Neural cell (in vitro differentiated cells): ENCODE measurements at regions not wholly inside any gene's neighbourhood (a gene's known extent, or its start where the extent isn't known, plus 50 kb on each side); places are given as distances from the start of the nearest gene placed in this dataset.

Experiments
- H2AFZ ChIP-seq: fragments of 200-600, 300-800 bp; sonication (generic), shearing (Covaris generic); 2 replicates; pipeline ENCODE4 v1.6.0; 2014; ENCODE audit warnings: low read depth, mild to moderate bottlenecking, antibody characterized with exemption, low read length, moderate library complexity
- H3F3A ChIP-seq: fragments of 200-600 bp; shearing (Covaris generic); 2 replicates; pipeline ENCODE4 v1.6.1; 2016; ENCODE audit warnings: mild to moderate bottlenecking, moderate library complexity, mixed read lengths, antibody characterized with exemption, low read length; ENCODE audit not compliant: insufficient read depth, poor library complexity, severe bottlenecking
- H3K27ac ChIP-seq: fragments of 200-600, 300-800 bp; sonication (generic), shearing (Covaris generic); 2 replicates; pipeline ENCODE4 v1.5.1; 2014; ENCODE audit warnings: mild to moderate bottlenecking, low read length, moderate library complexity
- H3K27me3 ChIP-seq: fragments of 300-800, 200-600 bp; sonication (generic), shearing (Covaris generic); 2 replicates; pipeline ENCODE4 v1.6.0; 2014; ENCODE audit warnings: mild to moderate bottlenecking, low read depth, low read length, moderate library complexity; ENCODE audit not compliant: insufficient read depth
- H3K36me3 ChIP-seq: fragments of 300-800, 200-600 bp; sonication (generic), shearing (Covaris generic); 2 replicates; pipeline ENCODE4 v1.5.1; 2014; ENCODE audit warnings: mild to moderate bottlenecking, antibody characterized with exemption, low read length, moderate library complexity; ENCODE audit not compliant: insufficient read depth
- H3K4me2 ChIP-seq: fragments of 300-800, 200-600 bp; sonication (generic), shearing (Covaris generic); 2 replicates; pipeline ENCODE4 v1.6.0; 2014; ENCODE audit warnings: mild to moderate bottlenecking, low read length
- H3K4me3 ChIP-seq: fragments of 300-800, 200-600 bp; sonication (generic), shearing (Covaris generic); 2 replicates; pipeline ENCODE4 v1.5.1; 2014; ENCODE audit warnings: mild to moderate bottlenecking, low read length, moderate library complexity
- H3K79me2 ChIP-seq: fragments of 200-600 bp; shearing (Covaris generic); replicated peaks from 2 replicates; pipeline ENCODE4 v1.6.0; 2014; ENCODE audit warnings: mild to moderate bottlenecking, low read length, moderate library complexity; ENCODE audit not compliant: insufficient read depth
- H3K9ac ChIP-seq: fragments of 300-800, 200-600 bp; sonication (generic), shearing (Covaris generic); 2 replicates; pipeline ENCODE4 v1.6.1; 2016; ENCODE audit warnings: mild to moderate bottlenecking, low read length, mixed read lengths
- H3K9me2 ChIP-seq: fragments of 200-600 bp; shearing (Covaris generic); 2 replicates; pipeline ENCODE4 v1.6.1; 2016; ENCODE audit warnings: mild to moderate bottlenecking, low read length, mixed read lengths; ENCODE audit not compliant: insufficient read depth
- H3K9me3 ChIP-seq: fragments of 200-600, 300-800 bp; sonication (generic), shearing (Covaris generic); 2 replicates; pipeline ENCODE4 v1.6.1; 2016; ENCODE audit warnings: mild to moderate bottlenecking, mixed run types, low read length, moderate library complexity, mixed read lengths
- H4K20me1 ChIP-seq: fragments of 200-600 bp; shearing (Covaris generic); 2 replicates; pipeline ENCODE4 v1.6.1; 2016; ENCODE audit warnings: mild to moderate bottlenecking, mixed run types; ENCODE audit not compliant: insufficient read depth
- CTCF ChIP-seq: fragments of 450-650 bp; IDR thresholded peaks from 2 replicates; pipeline ENCODE4 v1.5.1; 2014; ENCODE audit warnings: antibody characterized with exemption, mild to moderate bottlenecking, moderate library complexity; ENCODE audit not compliant: poor library complexity, severe bottlenecking
- EP300 ChIP-seq: fragments of 450-650 bp; conservative IDR thresholded peaks from 2 replicates; pipeline ENCODE4 v1.6.1; 2014; ENCODE audit warnings: antibody characterized with exemption, mild to moderate bottlenecking, moderate library complexity; ENCODE audit not compliant: poor library complexity, severe bottlenecking
- EZH2 ChIP-seq: fragments of 200-600, 300-800 bp; shearing (Covaris generic), sonication (generic); IDR thresholded peaks from 2 replicates; pipeline ENCODE4 v1.6.1; 2014; ENCODE audit warnings: antibody characterized with exemption, low read length, borderline replicate concordance, mild to moderate bottlenecking; ENCODE audit not compliant: insufficient read depth, poor library complexity, severe bottlenecking
- MXI1 ChIP-seq: fragments of 450-650 bp; conservative IDR thresholded peaks from 2 replicates; pipeline ENCODE4 v1.6.1; 2014; ENCODE audit warnings: antibody characterized with exemption, mild to moderate bottlenecking; ENCODE audit not compliant: poor library complexity, severe bottlenecking
- POLR2AphosphoS5 ChIP-seq: IDR thresholded peaks from 2 replicates; pipeline ENCODE4 v1.6.1; 2012
- RAD21 ChIP-seq: fragments of 450-650 bp; conservative IDR thresholded peaks from 2 replicates; pipeline ENCODE4 v1.6.1; 2014; ENCODE audit warnings: antibody characterized with exemption, mild to moderate bottlenecking, moderate library complexity
- REST ChIP-seq: IDR thresholded peaks from 2 replicates; pipeline ENCODE4 v1.6.1; 2012; ENCODE audit warnings: borderline replicate concordance
- SMC3 ChIP-seq: fragments of 450-650 bp; conservative IDR thresholded peaks from 2 replicates; pipeline ENCODE4 v1.6.1; 2014; ENCODE audit warnings: antibody characterized with exemption, mild to moderate bottlenecking, moderate library complexity; ENCODE audit not compliant: poor library complexity
- TAF1 ChIP-seq: IDR thresholded peaks from 2 replicates; pipeline ENCODE4 v1.6.1; 2012; ENCODE audit warnings: low read depth

- H3K36me3 ChIP-seq, result no peaks in the 10 kb centered on the region
- H3K27me3 ChIP-seq, result no peaks in the 10 kb centered on the region
- no peak overlapping the region for H3K9ac ChIP-seq
- no peak overlapping the region for H3K4me3 ChIP-seq
- no peaks in the 10 kb centered on the region for H3K9me3 ChIP-seq
- H3K4me2 ChIP-seq, result no peak overlapping the region
- no peaks in the 10 kb centered on the region for H3K79me2 ChIP-seq
- no peaks in the 10 kb centered on the region for H3K9me2 ChIP-seq
- H4K20me1 ChIP-seq, result no peaks in the 10 kb centered on the region
- no peak for TF ChIP-seq CTCF
- no peak for TF ChIP-seq SMC3
- no peak for TF ChIP-seq EP300
- TF ChIP-seq EZH2, result no peak
- no peak for TF ChIP-seq TAF1
- no peak for TF ChIP-seq MXI1
- TF ChIP-seq POLR2AphosphoS5, result no peak
- no peak for TF ChIP-seq REST
- TF ChIP-seq RAD21, result no peak
- H2AFZ ChIP-seq, result no peak overlapping the region
- H3K27ac ChIP-seq, result no peak overlapping the region
- no peaks in the 10 kb centered on the region for H3F3A ChIP-seq
These were observed 59.1 kb upstream of the TSPAN11 start for GRCh38 chr12:30867415-30867814.

- Histone ChIP-seq H3F3A (no peaks in the 10 kb centered on the region), H3K4me2 (no peak overlapping the region), H3K4me3 (no peak overlapping the region), H3K79me2 (no peaks in the 10 kb centered on the region), H3K27me3 (no peaks in the 10 kb centered on the region), H3K9me3 (no peaks in the 10 kb centered on the region), H4K20me1 (no peaks in the 10 kb centered on the region), H3K27ac (no peak overlapping the region), H3K9me2 (no peaks in the 10 kb centered on the region), H2AFZ (no peak overlapping the region), H3K36me3 (no peaks in the 10 kb centered on the region), H3K9ac (no peak overlapping the region)
- no peak for TF ChIP-seq EP300
- no peak for TF ChIP-seq REST
- TF ChIP-seq MXI1, result no peak
- TF ChIP-seq EZH2, result no peak
- no peak for TF ChIP-seq RAD21
- no peak for TF ChIP-seq SMC3
- TF ChIP-seq TAF1, result no peak
These were observed 60.3 kb upstream of the TSPAN11 start for GRCh38 chr12:30866256-30866655.
